ENCODE measurements at regions not wholly inside any gene's neighbourhood (a gene's known extent, or its start where the extent isn't known, plus 50 kb on each side); places are given as distances from the start of the nearest gene placed in this dataset.

DNA sequence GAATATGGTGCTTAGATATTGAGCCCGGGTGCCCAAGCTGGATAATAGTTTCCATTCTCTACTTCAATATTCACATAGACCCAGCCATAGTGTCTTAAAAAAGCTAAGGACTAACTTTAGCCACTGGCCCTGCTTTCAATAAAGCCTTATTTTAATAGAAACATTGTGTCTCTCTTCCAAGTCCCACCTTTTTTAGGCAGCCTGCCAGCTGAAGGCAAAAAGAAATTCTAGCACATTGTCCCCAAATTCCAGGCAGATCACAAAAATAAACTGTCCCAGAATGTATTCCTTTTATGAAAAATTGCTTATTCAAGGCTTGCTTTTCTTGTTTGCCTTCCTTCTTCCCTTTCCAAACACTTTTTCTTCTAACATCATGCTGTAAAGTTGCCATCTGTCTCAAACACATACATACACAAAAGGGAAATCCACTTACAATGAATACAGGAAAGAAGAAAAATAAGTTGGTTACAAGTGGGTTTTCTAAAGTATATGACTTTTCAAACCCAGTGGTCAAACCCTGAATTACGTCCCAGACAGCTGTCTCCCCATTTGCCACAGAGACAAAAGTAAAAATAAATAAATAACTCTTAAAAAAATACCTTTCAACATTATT lies 778.5 kb downstream of the BCL11A start:
- Histone ChIP-seq H4K20me1 (ENCODE audit: control insufficient read depth, insufficient read depth, low read length, poor library complexity, severe bottlenecking) (no peaks in the 10 kb centered on the region), H3K36me3 (replicated peaks in 1 of 2; ENCODE audit: control extremely low read depth in 1 of 2, control insufficient read depth in 1 of 2, extremely low read depth in 1 of 2, insufficient read depth in 2 of 2, low read length in 1 of 2) (no peaks in the 10 kb centered on the region), H2AFZ (ENCODE audit: insufficient read depth, low read depth, low read length, poor library complexity, severe bottlenecking) (no peak overlapping the region), H3K4me1 (ENCODE audit: control insufficient read depth in 2 of 2, insufficient read depth in 2 of 2, low read length in 2 of 2) (no peaks in the 10 kb centered on the region), H3K9ac (ENCODE audit: low read length) (no peak overlapping the region), H3K27me3 (replicated peaks in 1 of 4; ENCODE audit: control extremely low read depth in 1 of 4, control insufficient read depth in 3 of 4, insufficient read depth in 4 of 4, low read length in 3 of 4) (no peaks in the 10 kb centered on the region), H3K4me3 (ENCODE audit: control extremely low read depth in 1 of 5, extremely low read depth in 1 of 5, insufficient read depth in 1 of 5, low read depth in 2 of 5, low read length in 4 of 5) (no peak overlapping the region), H3K4me2 (replicated peaks; ENCODE audit: low read depth, low read length, poor library complexity, severe bottlenecking) (no peak overlapping the region), H3K9me3 (ENCODE audit: control extremely low read depth in 1 of 3, control insufficient read depth in 2 of 3, insufficient read depth in 1 of 3, low read length in 2 of 3) (no peaks in the 10 kb centered on the region), H3K79me2 (ENCODE audit: control insufficient read depth, insufficient read depth, low read length) (no peaks in the 10 kb centered on the region), H3K27ac (ENCODE audit: low read length in 2 of 2) (no peak overlapping the region)
- intact Hi-C loops (cut with micrococcal nuclease) = no loop called here
- no peak overlapping the region for H3K27ac Mint-ChIP-seq
- ChIA-PET CTCF (interaction anchor here (0.6 to 2.0 kb wide), 2 partner anchors 283 to 775 kb away, joined by 5 to 7 read pairs; no protein-coding TSS in a partner anchor), POLR2A (no interaction called here)
- no peak overlapping the region for H3K4me3 Mint-ChIP-seq
- H3K27me3 Mint-ChIP-seq = no peaks in the 10 kb centered on the region
- ATAC-seq (ENCODE audit: low read depth) (no peak), DNase-seq (no peak)
- no CpG with 5 or more reads among the region's 2 CpGs for WGBS (ENCODE audit: insufficient coverage)
- no peaks in the 10 kb centered on the region for H3K9me3 Mint-ChIP-seq (ENCODE audit: insufficient read depth)
- TF ChIP-seq, protein P1, sequence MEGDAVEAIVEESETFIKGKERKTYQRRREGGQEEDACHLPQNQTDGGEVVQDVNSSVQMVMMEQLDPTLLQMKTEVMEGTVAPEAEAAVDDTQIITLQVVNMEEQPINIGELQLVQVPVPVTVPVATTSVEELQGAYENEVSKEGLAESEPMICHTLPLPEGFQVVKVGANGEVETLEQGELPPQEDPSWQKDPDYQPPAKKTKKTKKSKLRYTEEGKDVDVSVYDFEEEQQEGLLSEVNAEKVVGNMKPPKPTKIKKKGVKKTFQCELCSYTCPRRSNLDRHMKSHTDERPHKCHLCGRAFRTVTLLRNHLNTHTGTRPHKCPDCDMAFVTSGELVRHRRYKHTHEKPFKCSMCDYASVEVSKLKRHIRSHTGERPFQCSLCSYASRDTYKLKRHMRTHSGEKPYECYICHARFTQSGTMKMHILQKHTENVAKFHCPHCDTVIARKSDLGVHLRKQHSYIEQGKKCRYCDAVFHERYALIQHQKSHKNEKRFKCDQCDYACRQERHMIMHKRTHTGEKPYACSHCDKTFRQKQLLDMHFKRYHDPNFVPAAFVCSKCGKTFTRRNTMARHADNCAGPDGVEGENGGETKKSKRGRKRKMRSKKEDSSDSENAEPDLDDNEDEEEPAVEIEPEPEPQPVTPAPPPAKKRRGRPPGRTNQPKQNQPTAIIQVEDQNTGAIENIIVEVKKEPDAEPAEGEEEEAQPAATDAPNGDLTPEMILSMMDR (IDR thresholded peaks at IDR 0.05) = peak; percentile 8
- no peak for TF ChIP-seq EZH2 (IDR thresholded peaks at IDR 0.05; ENCODE audit: borderline replicate concordance, insufficient read depth, low read depth, low read length, poor library complexity, severe bottlenecking)
- no peaks in the 10 kb centered on the region for H3K4me1 Mint-ChIP-seq

DNA sequence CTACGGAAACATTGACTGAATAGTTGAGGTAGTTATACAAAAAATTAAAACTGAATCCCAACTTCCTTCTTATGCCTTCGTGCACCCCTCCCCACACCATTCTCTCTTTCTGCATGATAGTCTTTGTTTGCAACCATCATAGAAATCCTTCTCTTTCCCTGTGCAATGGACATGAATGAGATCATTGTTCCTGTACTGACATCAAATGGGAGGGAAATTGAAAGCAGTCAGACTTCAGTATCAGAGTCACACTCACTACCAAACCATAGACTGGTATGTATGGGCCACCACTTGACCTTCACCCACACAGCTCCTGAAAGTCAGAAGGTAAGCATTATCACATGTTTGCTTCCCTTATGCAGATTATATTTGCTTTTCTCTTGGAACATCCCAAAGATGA lies 782.8 kb downstream of the BCL11A start:
- no CpG with 5 or more reads among the region's 2 CpGs for WGBS (ENCODE audit: insufficient coverage)
- intact Hi-C loops (cut with micrococcal nuclease) = no loop called here
- Mint-ChIP-seq H3K9me3 (ENCODE audit: insufficient read depth) (no peaks in the 10 kb centered on the region), H3K4me3 (no peak overlapping the region), H3K27ac (no peak overlapping the region), H3K27me3 (no peaks in the 10 kb centered on the region), H3K4me1 (no peaks in the 10 kb centered on the region)
- H4K20me1 ChIP-seq (ENCODE audit: control insufficient read depth, insufficient read depth, low read length, poor library complexity, severe bottlenecking) = no peaks in the 10 kb centered on the region
- no peak overlapping the region for H3K4me3 ChIP-seq (ENCODE audit: control extremely low read depth in 1 of 5, extremely low read depth in 1 of 5, insufficient read depth in 1 of 5, low read depth in 2 of 5, low read length in 4 of 5)
- H3K9ac ChIP-seq (ENCODE audit: low read length) = no peak overlapping the region
- H3K4me2 ChIP-seq (replicated peaks; ENCODE audit: low read depth, low read length, poor library complexity, severe bottlenecking) = no peak overlapping the region
- TF ChIP-seq, protein P1 (IDR thresholded peaks at IDR 0.05) = no peak
- no peak for TF ChIP-seq EZH2 (IDR thresholded peaks at IDR 0.05; ENCODE audit: borderline replicate concordance, insufficient read depth, low read depth, low read length, poor library complexity, severe bottlenecking)
- ATAC-seq (ENCODE audit: low read depth) (no peak), DNase-seq (no peak)
- H3K79me2 ChIP-seq (ENCODE audit: control insufficient read depth, insufficient read depth, low read length) = no peaks in the 10 kb centered on the region
- no peaks in the 10 kb centered on the region for H3K9me3 ChIP-seq (ENCODE audit: control extremely low read depth in 1 of 3, control insufficient read depth in 2 of 3, insufficient read depth in 1 of 3, low read length in 2 of 3)
- no peaks in the 10 kb centered on the region for H3K4me1 ChIP-seq (ENCODE audit: control insufficient read depth in 2 of 2, insufficient read depth in 2 of 2, low read length in 2 of 2)
- ChIA-PET POLR2A (no interaction called here), CTCF (no interaction called here)
- H3K27ac ChIP-seq (ENCODE audit: low read length in 2 of 2) = no peak overlapping the region
- H2AFZ ChIP-seq (ENCODE audit: insufficient read depth, low read depth, low read length, poor library complexity, severe bottlenecking) = no peak overlapping the region
- H3K27me3 ChIP-seq (replicated peaks in 1 of 4; ENCODE audit: control extremely low read depth in 1 of 4, control insufficient read depth in 3 of 4, insufficient read depth in 4 of 4, low read length in 3 of 4) = no peaks in the 10 kb centered on the region
- H3K36me3 ChIP-seq (replicated peaks in 1 of 2; ENCODE audit: control extremely low read depth in 1 of 2, control insufficient read depth in 1 of 2, extremely low read depth in 1 of 2, insufficient read depth in 2 of 2, low read length in 1 of 2) = no peaks in the 10 kb centered on the region
